HG03558 (cell line): ENCODE measurements at regions not wholly inside any gene's neighbourhood (a gene's known extent, or its start where the extent isn't known, plus 50 kb on each side); places are given as distances from the start of the nearest gene placed in this dataset.
"Not testable (repeated sequence)": the region's sequence is repeated elsewhere in the genome, so short reads cannot be mapped to it uniquely, and the experiment has no call there.

ENCODE experiments used
- ATAC-seq: cut with Tn5 transposase; IDR thresholded peaks from one replicate; pipeline ENCODE4 v1.9.1; 2021; ENCODE audit warnings: moderate number of reproducible peaks; ENCODE audit not compliant: unreplicated experiment; ENCODE audit errors: extremely low read depth

GRCh38 chr6:92125681-92126080 lies 1293.7 kb downstream of the EPHA7 start:
- ATAC-seq = no peak

GRCh38 chr6:92124200-92124651 lies 1295.1 kb downstream of the EPHA7 start:
- no peak for ATAC-seq

GRCh38 chr6:92122746-92123145 lies 1296.6 kb downstream of the EPHA7 start:
- no peak for ATAC-seq

- no peak for ATAC-seq
Measured at GRCh38 chr6:92121228-92121627, 1298.1 kb downstream of the EPHA7 start.

GRCh38 chr6:92117800-92118199 lies 1301.6 kb downstream of the EPHA7 start:
- ATAC-seq = no peak

- ATAC-seq = no peak
Measured at GRCh38 chr6:92114797-92115196, 1304.6 kb downstream of the EPHA7 start.

GRCh38 chr6:92114091-92114675 lies 1305.2 kb downstream of the EPHA7 start:
- ATAC-seq = no peak

- no peak for ATAC-seq
Measured at GRCh38 chr6:92111386-92111785, 1308.0 kb downstream of the EPHA7 start.

- no peak for ATAC-seq
Measured at GRCh38 chr6:92110403-92110802, 1309.0 kb downstream of the EPHA7 start.

GRCh38 chr6:92109956-92110355 lies 1309.4 kb downstream of the EPHA7 start:
- ATAC-seq = no peak

- ATAC-seq = no peak
Measured at GRCh38 chr6:92109256-92109655, 1310.1 kb downstream of the EPHA7 start.

GRCh38 chr6:92086750-92087149 lies 1332.6 kb downstream of the EPHA7 start:
- ATAC-seq = no peak

- ATAC-seq = not testable (repeated sequence)
Measured at GRCh38 chr6:92083914-92084313, 1335.4 kb downstream of the EPHA7 start.

GRCh38 chr6:92072387-92072786 lies 1347.0 kb downstream of the EPHA7 start:
- ATAC-seq = no peak

- ATAC-seq = no peak
Measured at GRCh38 chr6:92069781-92070180, 1349.6 kb downstream of the EPHA7 start.

GRCh38 chr6:92052513-92052912 lies 1366.8 kb downstream of the EPHA7 start:
- ATAC-seq = no peak

- ATAC-seq = no peak
Measured at GRCh38 chr6:92050216-92050615, 1369.1 kb downstream of the EPHA7 start.

GRCh38 chr6:92047860-92048259 lies 1371.5 kb downstream of the EPHA7 start:
- ATAC-seq = no peak

GRCh38 chr6:92047152-92047850 lies 1372.1 kb downstream of the EPHA7 start:
- ATAC-seq = no peak

GRCh38 chr6:92044312-92044711 lies 1375.0 kb downstream of the EPHA7 start:
- no peak for ATAC-seq

GRCh38 chr6:92043777-92044176 lies 1375.6 kb downstream of the EPHA7 start:
- no peak for ATAC-seq

GRCh38 chr6:92026878-92027277 lies 1392.5 kb downstream of the EPHA7 start:
- ATAC-seq = no peak
